Endothelial cell of umbilical vein (primary cell): ENCODE measurements at regions not wholly inside any gene's neighbourhood (a gene's known extent, or its start where the extent isn't known, plus 50 kb on each side); places are given as distances from the start of the nearest gene placed in this dataset.

Experiments used
- CTCF ChIP-seq, 2 donors: IDR thresholded peaks; 1 replicate in 1 of 2; 2 replicates in 1 of 2; pipeline ENCODE4 v1.5.1; 2011; ENCODE audit warnings: low read length in 2 of 2, mild to moderate bottlenecking in 2 of 2, moderate library complexity in 2 of 2, control low read depth in 1 of 2, inconsistent platforms in 1 of 2, low read depth in 1 of 2; ENCODE audit not compliant: insufficient read depth in 1 of 2; ENCODE audit errors: extremely low read depth in 1 of 2
- EZH2 ChIP-seq: IDR thresholded peaks from 2 replicates; pipeline ENCODE4 v1.6.1; 2012; ENCODE audit warnings: borderline replicate concordance, low read depth, mild to moderate bottlenecking, moderate library complexity, low read length, inconsistent platforms; ENCODE audit not compliant: severe bottlenecking
- POLR2A ChIP-seq: IDR thresholded peaks from 2 replicates; pipeline ENCODE4 v1.6.1; 2012; ENCODE audit warnings: low read depth, mild to moderate bottlenecking, control low read depth, low read length
- POLR2AphosphoS5 ChIP-seq: IDR thresholded peaks from 2 replicates; pipeline ENCODE4 v1.6.1; 2012; ENCODE audit warnings: low read depth, mild to moderate bottlenecking, control low read depth, low read length, moderate library complexity; ENCODE audit not compliant: insufficient read depth

- TF ChIP-seq POLR2A (no peak), CTCF (IDR thresholded peaks at IDR 0.05; ENCODE audit: extremely low read depth in 1 of 2, insufficient read depth in 1 of 2, low read depth in 1 of 2, low read length in 2 of 2) (peak in 1 of 2 donors; percentile 7), EZH2 (no peak), POLR2AphosphoS5 (no peak)
Measured at GRCh38 chr3:181278468-181279238, 289.1 kb upstream of the DNAJC19 start.
